PFSK-1 (cell line): ENCODE measurements at regions not wholly inside any gene's neighbourhood (a gene's known extent, or its start where the extent isn't known, plus 50 kb on each side); places are given as distances from the start of the nearest gene placed in this dataset.

Experiments
- FOXP2 ChIP-seq: optimal IDR thresholded peaks from 2 replicates; pipeline ENCODE3; 2011; ENCODE audit warnings: borderline replicate concordance, control low read depth, inconsistent platforms; ENCODE audit not compliant: insufficient read depth; ENCODE audit errors: extremely low read length, extremely low read depth
- POLR2AphosphoS5 ChIP-seq: IDR thresholded peaks from 2 replicates; pipeline ENCODE4 v1.6.1; 2012; ENCODE audit warnings: low read depth, mild to moderate bottlenecking, control low read depth, low read length, moderate library complexity
- SIN3A ChIP-seq: IDR thresholded peaks from 2 replicates; pipeline ENCODE4 v1.6.1; 2012; ENCODE audit warnings: mild to moderate bottlenecking, low read length, moderate library complexity, borderline replicate concordance; ENCODE audit not compliant: insufficient read depth
- TAF1 ChIP-seq: IDR thresholded peaks from 2 replicates; pipeline ENCODE4 v1.6.1; 2012; ENCODE audit warnings: low read length, control low read depth, borderline replicate concordance; ENCODE audit not compliant: insufficient read depth
- TF ChIP-seq, protein P1 (sequence below), 2 experiments: IDR thresholded peaks; 2 replicates each; pipeline versions ENCODE4 v1.6.1 to v1.8.0; 2011 to 2012; ENCODE audit warnings: low read depth in 2 of 2, low read length in 2 of 2, control low read depth in 1 of 2, inconsistent platforms in 1 of 2, mild to moderate bottlenecking in 1 of 2, moderate library complexity in 1 of 2; ENCODE audit not compliant: insufficient read depth in 1 of 2

DNA sequence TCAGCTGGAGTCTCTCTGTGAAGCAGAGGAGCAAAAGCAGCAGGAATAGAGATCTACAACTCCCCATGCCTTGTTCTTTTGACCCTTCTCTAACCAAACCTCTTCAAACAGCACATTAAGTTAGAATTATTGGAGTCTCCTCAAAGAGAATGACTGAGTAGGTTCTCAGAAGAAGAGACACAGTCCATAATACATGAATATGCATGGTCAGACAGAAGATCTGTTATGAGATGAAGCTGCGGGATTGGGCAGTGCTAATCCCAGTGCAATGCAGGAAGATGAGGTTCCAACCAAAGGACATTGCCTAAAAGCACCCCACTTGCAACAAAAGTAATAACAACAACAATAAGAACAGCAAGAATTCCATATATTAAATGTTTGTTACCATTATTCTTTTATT lies 887.9 kb upstream of the TENM4 start:
- TF ChIP-seq TAF1 (no peak), FOXP2 (no peak), POLR2AphosphoS5 (no peak), SIN3A (no peak)
- TF ChIP-seq, protein P1, sequence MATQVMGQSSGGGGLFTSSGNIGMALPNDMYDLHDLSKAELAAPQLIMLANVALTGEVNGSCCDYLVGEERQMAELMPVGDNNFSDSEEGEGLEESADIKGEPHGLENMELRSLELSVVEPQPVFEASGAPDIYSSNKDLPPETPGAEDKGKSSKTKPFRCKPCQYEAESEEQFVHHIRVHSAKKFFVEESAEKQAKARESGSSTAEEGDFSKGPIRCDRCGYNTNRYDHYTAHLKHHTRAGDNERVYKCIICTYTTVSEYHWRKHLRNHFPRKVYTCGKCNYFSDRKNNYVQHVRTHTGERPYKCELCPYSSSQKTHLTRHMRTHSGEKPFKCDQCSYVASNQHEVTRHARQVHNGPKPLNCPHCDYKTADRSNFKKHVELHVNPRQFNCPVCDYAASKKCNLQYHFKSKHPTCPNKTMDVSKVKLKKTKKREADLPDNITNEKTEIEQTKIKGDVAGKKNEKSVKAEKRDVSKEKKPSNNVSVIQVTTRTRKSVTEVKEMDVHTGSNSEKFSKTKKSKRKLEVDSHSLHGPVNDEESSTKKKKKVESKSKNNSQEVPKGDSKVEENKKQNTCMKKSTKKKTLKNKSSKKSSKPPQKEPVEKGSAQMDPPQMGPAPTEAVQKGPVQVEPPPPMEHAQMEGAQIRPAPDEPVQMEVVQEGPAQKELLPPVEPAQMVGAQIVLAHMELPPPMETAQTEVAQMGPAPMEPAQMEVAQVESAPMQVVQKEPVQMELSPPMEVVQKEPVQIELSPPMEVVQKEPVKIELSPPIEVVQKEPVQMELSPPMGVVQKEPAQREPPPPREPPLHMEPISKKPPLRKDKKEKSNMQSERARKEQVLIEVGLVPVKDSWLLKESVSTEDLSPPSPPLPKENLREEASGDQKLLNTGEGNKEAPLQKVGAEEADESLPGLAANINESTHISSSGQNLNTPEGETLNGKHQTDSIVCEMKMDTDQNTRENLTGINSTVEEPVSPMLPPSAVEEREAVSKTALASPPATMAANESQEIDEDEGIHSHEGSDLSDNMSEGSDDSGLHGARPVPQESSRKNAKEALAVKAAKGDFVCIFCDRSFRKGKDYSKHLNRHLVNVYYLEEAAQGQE (IDR thresholded peaks at IDR 0.05; ENCODE audit: insufficient read depth in 1 of 2, low read depth in 2 of 2, low read length in 2 of 2), result no peak

DNA sequence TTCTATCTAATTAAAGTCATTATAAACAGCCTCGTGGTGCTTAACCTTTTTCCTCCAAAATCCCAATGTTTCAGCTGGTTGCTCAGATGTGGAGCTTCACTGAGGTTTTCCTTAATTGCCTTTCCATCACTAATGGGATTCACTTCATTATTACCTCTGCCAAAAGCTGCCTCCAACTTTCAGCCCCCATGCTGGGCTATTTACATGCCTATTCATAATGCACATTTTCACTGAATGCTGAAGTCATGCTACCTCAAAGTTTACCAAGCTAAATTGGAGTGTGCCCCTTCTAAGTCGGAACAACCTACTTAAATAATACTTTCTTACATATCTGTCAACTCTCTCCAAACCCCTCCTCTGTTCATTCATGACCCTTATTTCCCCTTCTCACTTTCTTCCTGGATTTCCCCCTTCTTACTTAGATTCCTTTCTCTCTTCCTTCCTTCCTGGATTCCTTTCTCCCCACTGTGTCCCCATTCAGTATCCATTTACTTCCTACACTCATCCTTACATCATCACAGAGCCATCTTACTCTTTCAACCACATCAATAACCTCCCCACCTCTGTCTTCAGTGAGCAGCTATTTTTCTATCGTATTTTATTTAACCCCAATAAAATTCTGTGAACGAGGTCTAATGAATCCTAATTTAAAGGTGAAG lies 887.3 kb upstream of the TENM4 start:
- TF ChIP-seq POLR2AphosphoS5 (no peak), SIN3A (no peak), FOXP2 (no peak), TAF1 (no peak)
- TF ChIP-seq, protein P1 (IDR thresholded peaks at IDR 0.05; ENCODE audit: insufficient read depth in 1 of 2, low read depth in 2 of 2, low read length in 2 of 2), result no peak

DNA sequence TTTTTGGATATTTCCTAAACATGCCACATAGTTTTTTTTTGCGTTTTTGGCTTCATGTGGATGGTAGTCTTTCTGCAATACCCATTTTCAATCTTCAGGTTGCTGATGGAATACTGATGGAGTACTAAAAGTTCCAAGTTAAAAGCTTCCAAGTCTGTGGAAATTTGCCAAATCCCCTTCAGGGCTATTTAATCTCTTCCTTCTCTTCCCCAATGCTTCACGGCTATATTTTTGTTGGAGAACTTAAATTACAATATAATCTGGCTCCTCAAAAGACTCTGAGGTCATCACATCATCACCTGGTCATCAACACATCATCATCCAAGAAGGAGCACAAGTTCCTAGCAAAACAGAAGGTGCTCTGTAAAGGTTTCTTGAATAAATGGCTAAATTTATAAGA lies 881.0 kb upstream of the TENM4 start:
- TF ChIP-seq SIN3A (no peak), FOXP2 (no peak), POLR2AphosphoS5 (no peak), TAF1 (no peak)
- TF ChIP-seq, protein P1 (IDR thresholded peaks at IDR 0.05; ENCODE audit: insufficient read depth in 1 of 2, low read depth in 2 of 2, low read length in 2 of 2), result no peak

DNA sequence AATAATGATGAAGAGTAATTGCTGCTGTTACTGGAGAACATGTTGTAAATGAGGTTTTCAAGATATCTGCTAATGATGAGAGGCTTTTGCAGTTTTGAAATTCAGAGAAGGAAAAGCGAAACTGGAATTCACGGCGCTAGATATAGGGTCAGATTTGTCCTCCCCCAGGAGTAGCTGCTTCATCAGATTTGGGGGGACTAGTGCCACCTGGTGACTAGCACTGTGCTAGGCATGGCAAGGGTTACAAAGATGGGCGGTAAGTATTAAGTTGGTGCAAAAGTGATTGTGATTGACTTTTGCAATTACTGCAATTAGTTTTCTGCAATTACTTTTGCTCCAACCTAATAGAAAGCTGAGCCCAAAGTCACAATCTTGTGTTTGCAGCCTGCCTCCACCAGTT lies 879.9 kb upstream of the TENM4 start:
- TF ChIP-seq POLR2AphosphoS5 (no peak), TAF1 (no peak), FOXP2 (no peak), SIN3A (no peak)
- TF ChIP-seq, protein P1 (IDR thresholded peaks at IDR 0.05; ENCODE audit: insufficient read depth in 1 of 2, low read depth in 2 of 2, low read length in 2 of 2), result no peak

DNA sequence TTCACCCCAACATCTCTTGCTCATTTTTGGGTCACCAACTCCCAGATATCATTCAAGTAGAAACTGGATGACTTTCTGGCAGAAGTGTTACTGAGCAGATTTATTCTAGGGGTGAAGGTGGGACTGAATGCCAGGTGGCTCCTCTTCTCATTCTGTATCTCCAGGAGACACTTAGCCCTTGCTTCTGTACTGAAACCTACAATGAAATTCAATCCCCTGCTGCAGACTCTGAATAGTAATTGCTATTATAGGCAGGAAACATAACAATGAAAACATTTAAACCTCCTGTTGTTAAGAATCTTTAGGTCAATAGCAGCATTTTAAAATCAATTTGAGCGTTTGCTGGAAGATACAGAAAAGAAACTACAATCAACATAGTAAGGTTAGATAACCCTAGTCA lies 879.4 kb upstream of the TENM4 start:
- TF ChIP-seq, protein P1 (IDR thresholded peaks at IDR 0.05; ENCODE audit: insufficient read depth in 1 of 2, low read depth in 2 of 2, low read length in 2 of 2), result no peak
- no peak for TF ChIP-seq SIN3A
- TF ChIP-seq FOXP2, result no peak
- TF ChIP-seq TAF1, result no peak
- TF ChIP-seq POLR2AphosphoS5, result no peak
